Mucosa of descending colon (tissue), 3 donors: ENCODE measurements at regions not wholly inside any gene's neighbourhood (a gene's known extent, or its start where the extent isn't known, plus 50 kb on each side); places are given as distances from the start of the nearest gene placed in this dataset.

ENCODE experiments used
- ATAC-seq: fragments of 200-7000 bp; cut with Tn5 transposase; one replicate; pipeline ENCODE4 v1.9.1; 2020; ENCODE audit warnings: mild to moderate bottlenecking, moderate library complexity
- DNase-seq, 3 donors: peaks; one replicate each; pipeline ENCODE4 v3.0.0-alpha.2; 2020
- H3K36me3 ChIP-seq: fragments of 200-600 bp; one replicate; pipeline ENCODE4 v1.8.0; 2021; ENCODE audit warnings: low read depth, mild to moderate bottlenecking
- H3K4me1 ChIP-seq: fragments of 200-600 bp; one replicate; pipeline ENCODE4 v1.8.0; 2021; ENCODE audit warnings: low read depth, mild to moderate bottlenecking
- H3K4me3 ChIP-seq: fragments of 200-600 bp; one replicate; pipeline ENCODE4 v1.8.0; 2021; ENCODE audit warnings: mild to moderate bottlenecking
- H3K9me3 ChIP-seq: fragments of 200-600 bp; one replicate; pipeline ENCODE4 v1.8.0; 2021; ENCODE audit warnings: mild to moderate bottlenecking
- CTCF ChIP-seq: fragments of 200-600 bp; IDR thresholded peaks from one replicate; pipeline ENCODE4 v1.8.0; 2022; ENCODE audit warnings: antibody characterized with exemption, mild to moderate bottlenecking
- intact Hi-C, 2 donors: fragments of 100-400 bp; cut with DNase I in 1 of 2; cut with micrococcal nuclease in 1 of 2; formaldehyde crosslinking; loops; one replicate each; pipeline versions ENCODE4 v1.11.0 to v1.11.1; 2022; cut with DNase I, micrococcal nuclease
- donor health status: DM: no; HTN: no; CAD: no; lungs with moderate emphysema.
- donor health status: DM: no; HTN: no; CAD: no.
- donor health status: DM: no; HTN: yes; CAD: no.

GRCh38 chr4:123573866-123574508 lies 177.4 kb downstream of the SPRY1 start:
- no peak for ATAC-seq
- Histone ChIP-seq H3K9me3 (no peaks in the 10 kb centered on the region), H3K4me1 (no peaks in the 10 kb centered on the region), H3K4me3 (no peak overlapping the region), H3K36me3 (no peaks in the 10 kb centered on the region)
- no peak for TF ChIP-seq CTCF
- no peak for DNase-seq
- intact Hi-C loops = no loop called here

- H3K4me3 ChIP-seq = no peak overlapping the region
- no peaks in the 10 kb centered on the region for H3K36me3 ChIP-seq
- TF ChIP-seq CTCF = no peak
- intact Hi-C loops = no loop called here
- H3K4me1 ChIP-seq = no peaks in the 10 kb centered on the region
- DNase-seq (no peak), ATAC-seq (no peak)
- H3K9me3 ChIP-seq = peaks cover under 1% of the 10 kb centered on the region
Measured at GRCh38 chr4:123575291-123575690, 178.7 kb downstream of the SPRY1 start.

GRCh38 chr4:123577225-123577906 lies 180.8 kb downstream of the SPRY1 start:
- no peak for DNase-seq
- Histone ChIP-seq H3K9me3 (peaks cover 12% of the 10 kb centered on the region), H3K36me3 (no peaks in the 10 kb centered on the region), H3K4me3 (no peak overlapping the region), H3K4me1 (no peaks in the 10 kb centered on the region)
- intact Hi-C loops = no loop called here
- no peak for ATAC-seq
- TF ChIP-seq CTCF = no peak

- H3K4me1 ChIP-seq = no peaks in the 10 kb centered on the region
- H3K9me3 ChIP-seq = peaks cover 12% of the 10 kb centered on the region
- H3K4me3 ChIP-seq = no peak overlapping the region
- intact Hi-C loops = no loop called here
- TF ChIP-seq CTCF = no peak
- DNase-seq (no peak), ATAC-seq (no peak)
- H3K36me3 ChIP-seq = no peaks in the 10 kb centered on the region
Measured at GRCh38 chr4:123578276-123579029, 181.9 kb downstream of the SPRY1 start.

- intact Hi-C loops = no loop called here
- H3K9me3 ChIP-seq = peaks cover 12% of the 10 kb centered on the region
- no peak for TF ChIP-seq CTCF
- H3K4me1 ChIP-seq = no peaks in the 10 kb centered on the region
- ATAC-seq (no peak), DNase-seq (no peak)
- no peak overlapping the region for H3K4me3 ChIP-seq
- no peaks in the 10 kb centered on the region for H3K36me3 ChIP-seq
Measured at GRCh38 chr4:123579961-123580360, 183.4 kb downstream of the SPRY1 start.
